GM23338 (cell line): ENCODE measurements at regions not wholly inside any gene's neighbourhood (a gene's known extent, or its start where the extent isn't known, plus 50 kb on each side); places are given as distances from the start of the nearest gene placed in this dataset.

Experiments used
- ATAC-seq: fragments of 200-7000 bp; cut with Tn5 transposase; 3 replicates; pipeline ENCODE4 v1.9.1; 2020
- DNase-seq: peaks from one replicate; pipeline ENCODE4 v3.0.0-alpha.2; 2015; ENCODE audit warnings: low spot score
- H2AFZ ChIP-seq: fragments of 200-600 bp; sonication (generic); 2 replicates; pipeline ENCODE4 v1.8.0; 2016; ENCODE audit warnings: antibody characterized with exemption, mild to moderate bottlenecking, moderate library complexity
- H3F3A ChIP-seq: fragments of 200-600 bp; sonication (generic); replicated peaks from 2 replicates; pipeline ENCODE4 v1.8.0; 2017; ENCODE audit warnings: antibody characterized with exemption, mixed run types, low read depth
- H3K27ac ChIP-seq: fragments of 200-600 bp; sonication (generic); 2 replicates; pipeline ENCODE4 v1.6.1; 2016; ENCODE audit warnings: low read depth
- H3K27me3 ChIP-seq: fragments of 200-600 bp; sonication (generic); 2 replicates; pipeline ENCODE4 v1.8.0; 2016; ENCODE audit warnings: mild to moderate bottlenecking, mixed run types, moderate library complexity; ENCODE audit not compliant: insufficient read depth
- H3K36me3 ChIP-seq: fragments of 200-600 bp; sonication (generic); 2 replicates; pipeline ENCODE4 v1.8.0; 2016; ENCODE audit warnings: mild to moderate bottlenecking; ENCODE audit not compliant: insufficient read depth
- H3K4me1 ChIP-seq: fragments of 200-600 bp; sonication (generic); 2 replicates; pipeline ENCODE4 v1.8.0; 2016; ENCODE audit warnings: mild to moderate bottlenecking, moderate library complexity; ENCODE audit not compliant: insufficient read depth
- H3K4me2 ChIP-seq: fragments of 200-600 bp; sonication (generic); 2 replicates; pipeline ENCODE4 v1.7.1; 2017; ENCODE audit warnings: mixed run types
- H3K4me3 ChIP-seq: fragments of 200-600 bp; sonication (generic); 2 replicates; pipeline ENCODE4 v1.6.1; 2016; ENCODE audit warnings: mixed run types
- H3K79me2 ChIP-seq: fragments of 200-600 bp; sonication (generic); replicated peaks from 2 replicates; pipeline ENCODE4 v1.8.0; 2017; ENCODE audit warnings: mild to moderate bottlenecking; ENCODE audit not compliant: insufficient read depth
- H3K9me2 ChIP-seq: fragments of 200-600 bp; sonication (generic); 2 replicates; pipeline ENCODE4 v1.8.0; 2017; ENCODE audit not compliant: insufficient read depth
- H4K20me1 ChIP-seq: fragments of 200-600 bp; sonication (generic); replicated peaks from 2 replicates; pipeline ENCODE4 v1.8.0; 2017; ENCODE audit warnings: mild to moderate bottlenecking; ENCODE audit not compliant: insufficient read depth
- H3K27ac Mint-ChIP-seq: 2 replicates; pipeline ENCODE4 v1.8.0; 2020; ENCODE audit warnings: inconsistent platforms, mild to moderate bottlenecking, moderate library complexity, mixed read lengths
- H3K27me3 Mint-ChIP-seq: 3 replicates; pipeline ENCODE4 v1.8.0; 2022; ENCODE audit warnings: low read depth, mild to moderate bottlenecking, moderate library complexity, mixed read lengths, inconsistent platforms; ENCODE audit not compliant: insufficient read depth, poor library complexity
- H3K36me3 Mint-ChIP-seq: 3 replicates; pipeline ENCODE4 v1.8.0; 2021; ENCODE audit warnings: low read depth, mild to moderate bottlenecking, inconsistent platforms, moderate library complexity, mixed read lengths
- H3K4me1 Mint-ChIP-seq: 3 replicates; pipeline ENCODE4 v1.8.0; 2020; ENCODE audit warnings: mild to moderate bottlenecking, inconsistent platforms, mixed read lengths
- H3K4me3 Mint-ChIP-seq: 3 replicates; pipeline ENCODE4 v1.8.0; 2021; ENCODE audit warnings: moderate library complexity, mild to moderate bottlenecking, inconsistent platforms, mixed read lengths
- H3K9me3 Mint-ChIP-seq: 3 replicates; pipeline ENCODE4 v1.8.0; 2020; ENCODE audit warnings: moderate library complexity, mild to moderate bottlenecking, inconsistent platforms, mixed read lengths
- CREB1 ChIP-seq: fragments of 250-450 bp; sonication (Bioruptor Pico); IDR thresholded peaks from 2 replicates; pipeline ENCODE4 v1.5.0; 2020; ENCODE audit warnings: low read depth, mild to moderate bottlenecking, moderate library complexity
- CTCF ChIP-seq, 2 experiments: fragments of 200-600 bp in 1 of 2; sonication (generic) in 1 of 2; conservative IDR thresholded peaks; 2 replicates each; pipeline versions ENCODE4 v1.5.1 to v1.6.1; 2016 to 2017; ENCODE audit warnings: antibody characterized with exemption in 2 of 2, low read depth in 2 of 2, mild to moderate bottlenecking in 2 of 2, moderate library complexity in 1 of 2
- ETS1 ChIP-seq: IDR thresholded peaks from 2 replicates; pipeline ENCODE4 v1.6.1; 2016; ENCODE audit warnings: antibody characterized with exemption
- EZH2phosphoT487 ChIP-seq: fragments of 200-600 bp; sonication (generic); IDR thresholded peaks from one replicate; pipeline ENCODE4 v1.8.1; 2018; ENCODE audit warnings: antibody characterized with exemption; ENCODE audit not compliant: unreplicated experiment
- JUNB ChIP-seq: IDR thresholded peaks from one replicate; pipeline ENCODE4 v1.6.1; 2016; ENCODE audit warnings: antibody characterized with exemption; ENCODE audit not compliant: unreplicated experiment
- POLR2AphosphoS5 ChIP-seq: IDR thresholded peaks from 2 replicates; pipeline ENCODE4 v1.6.1; 2016; ENCODE audit warnings: antibody characterized with exemption, low read depth
- REST ChIP-seq: IDR thresholded peaks from one replicate; pipeline ENCODE4 v1.6.1; 2018; ENCODE audit warnings: antibody characterized with exemption; ENCODE audit not compliant: unreplicated experiment
- ZNF114 ChIP-seq: fragments of 250-450 bp; sonication (Bioruptor Pico); IDR thresholded peaks from 2 replicates; pipeline ENCODE4 v1.5.0; 2020; ENCODE audit warnings: mild to moderate bottlenecking, moderate library complexity
- ZNF462 ChIP-seq: fragments of 250-450 bp; sonication (Bioruptor Pico); IDR thresholded peaks from 2 replicates; pipeline ENCODE4 v1.5.0; 2020; ENCODE audit warnings: mild to moderate bottlenecking, moderate library complexity

- peaks cover 10% of the 10 kb centered on the region for H3K9me2 ChIP-seq
- ATAC-seq (no peak), DNase-seq (no peak)
- no peak overlapping the region for H3K4me3 ChIP-seq
- H3K9me3 Mint-ChIP-seq: no peaks in the 10 kb centered on the region
- H3F3A ChIP-seq: no peaks in the 10 kb centered on the region
- H3K27ac Mint-ChIP-seq: no peak overlapping the region
- no peak for TF ChIP-seq REST
- no peak for TF ChIP-seq CTCF (conservative IDR thresholded peaks at IDR 0.05; ENCODE audit: low read depth in 2 of 2)
- TF ChIP-seq ZNF114 (CRISPR knock-in tag): no peak
- no peak for TF ChIP-seq ETS1
- TF ChIP-seq JUNB: no peak
- no peak for TF ChIP-seq CREB1 (CRISPR knock-in tag)
- no peak for TF ChIP-seq POLR2AphosphoS5
- no peak for TF ChIP-seq ZNF462 (CRISPR knock-in tag)
- TF ChIP-seq EZH2phosphoT487: no peak
- no peaks in the 10 kb centered on the region for H3K27me3 ChIP-seq
- no peaks in the 10 kb centered on the region for H3K4me1 Mint-ChIP-seq
- H3K27ac ChIP-seq: no peak overlapping the region
- H3K27me3 Mint-ChIP-seq: peaks cover 1% of the 10 kb centered on the region
- H4K20me1 ChIP-seq: no peaks in the 10 kb centered on the region
- no peaks in the 10 kb centered on the region for H3K36me3 Mint-ChIP-seq
- no peak overlapping the region for H3K4me3 Mint-ChIP-seq
- no peak overlapping the region for H2AFZ ChIP-seq
- no peaks in the 10 kb centered on the region for H3K79me2 ChIP-seq
- H3K36me3 ChIP-seq: no peaks in the 10 kb centered on the region
- H3K4me2 ChIP-seq: no peak overlapping the region
- H3K4me1 ChIP-seq: no peaks in the 10 kb centered on the region
Measured at GRCh38 chr6:151721671-151722070, 85.8 kb upstream of the ESR1 start.
